Calu3 (cell line): ENCODE measurements at regions not wholly inside any gene's neighbourhood (a gene's known extent, or its start where the extent isn't known, plus 50 kb on each side); places are given as distances from the start of the nearest gene placed in this dataset.

Experiments
- BruUV-seq: library from RNA; stranded (reverse); fragments of 400-500 nt; replicated peaks from 2 replicates; lab custom pipeline; 2021; lab: Mats Ljungman, UMichigan
- CTCF ChIA-PET: fragments of 300-600 bp; sonication (Branson Sonifier 250); formaldehyde crosslinking; loops from one replicate; lab custom pipeline; 2022; ENCODE audit warnings: antibody characterized with exemption; lab: Charles Lee
- DNase-seq: peaks from one replicate; pipeline ENCODE4 v3.0.0; 2022
- H3K27ac Mint-ChIP-seq: one replicate; pipeline ENCODE4 v1.8.0; 2022; ENCODE audit warnings: mixed read lengths; ENCODE audit not compliant: unreplicated experiment
- H3K27me3 Mint-ChIP-seq: one replicate; pipeline ENCODE4 v1.8.0; 2022; ENCODE audit warnings: mixed read lengths; ENCODE audit not compliant: unreplicated experiment
- H3K36me3 Mint-ChIP-seq: one replicate; pipeline ENCODE4 v1.8.0; 2022; ENCODE audit warnings: mild to moderate bottlenecking, moderate library complexity, mixed read lengths; ENCODE audit not compliant: insufficient read depth, unreplicated experiment
- H3K4me1 Mint-ChIP-seq: one replicate; pipeline ENCODE4 v1.8.0; 2022; ENCODE audit warnings: mild to moderate bottlenecking, low read depth, mixed read lengths; ENCODE audit not compliant: unreplicated experiment
- H3K4me3 Mint-ChIP-seq: one replicate; pipeline ENCODE4 v1.8.0; 2022; ENCODE audit warnings: mild to moderate bottlenecking, low read depth, moderate library complexity, mixed read lengths; ENCODE audit not compliant: unreplicated experiment
- H3K9me3 Mint-ChIP-seq: one replicate; pipeline ENCODE4 v1.8.0; 2022; ENCODE audit warnings: low read depth, mixed read lengths; ENCODE audit not compliant: unreplicated experiment
- CTCF ChIP-seq: fragments of 200-600 bp; IDR thresholded peaks from one replicate; pipeline ENCODE4 v1.8.0; 2022; ENCODE audit warnings: antibody characterized with exemption; ENCODE audit not compliant: unreplicated experiment
- intact Hi-C: fragments of 100-400 bp; cut with micrococcal nuclease; formaldehyde crosslinking; loops from one replicate; pipeline ENCODE4 v1.10.0; 2022; ENCODE audit not compliant: unreplicated experiment

DNA sequence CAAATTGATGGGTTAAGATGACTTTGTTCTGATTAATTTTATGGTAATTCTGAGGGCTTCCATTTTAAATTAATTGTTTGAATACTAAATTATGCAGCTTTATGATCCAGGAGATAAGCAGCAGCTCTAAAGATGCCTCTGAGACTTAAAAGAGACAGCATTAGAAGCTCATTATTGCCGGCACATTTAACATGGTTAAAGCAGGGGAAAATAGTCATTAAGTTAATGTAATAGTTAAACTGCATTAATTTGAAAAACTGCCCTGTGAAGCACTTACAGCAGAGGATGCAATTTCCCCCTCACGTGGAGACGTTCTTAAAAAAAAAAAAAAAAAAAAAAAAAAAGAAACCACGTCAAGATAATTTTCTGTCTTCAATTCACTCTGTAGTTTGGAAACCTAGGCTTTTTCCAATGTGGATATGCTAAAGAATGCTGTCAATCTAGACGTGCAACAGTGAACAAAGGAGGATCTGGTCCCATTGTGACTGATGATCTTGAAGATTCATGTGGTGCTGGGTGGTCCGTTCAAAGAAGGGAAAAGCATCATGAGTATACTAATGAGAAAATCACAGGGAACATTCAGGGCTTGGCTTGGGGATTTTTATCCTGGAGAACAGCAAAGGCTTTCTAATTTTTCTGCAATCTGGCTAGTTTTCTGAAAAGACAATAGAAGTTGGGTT, 440.6 kb upstream of the HS3ST1 start:
- CTCF ChIA-PET, result no interaction called here
- intact Hi-C loops, result no loop called here
- Mint-ChIP-seq H3K4me1 (no peaks in the 10 kb centered on the region), H3K27me3 (no peaks in the 10 kb centered on the region), H3K9me3 (no peaks in the 10 kb centered on the region), H3K4me3 (no peak overlapping the region), H3K27ac (no peak overlapping the region), H3K36me3 (no peaks in the 10 kb centered on the region)
- no TSS peak for BruUV-seq
- no peak for DNase-seq
- no peak for TF ChIP-seq CTCF

GRCh38 chr4:11866391-11866790, 437.7 kb upstream of the HS3ST1 start:
- Mint-ChIP-seq H3K27ac (no peak overlapping the region), H3K27me3 (no peaks in the 10 kb centered on the region), H3K4me3 (no peak overlapping the region), H3K4me1 (no peaks in the 10 kb centered on the region), H3K36me3 (no peaks in the 10 kb centered on the region), H3K9me3 (no peaks in the 10 kb centered on the region)
- intact Hi-C loops, result no loop called here
- no TSS peak for BruUV-seq
- no peak for DNase-seq
- CTCF ChIA-PET, result no interaction called here
- no peak for TF ChIP-seq CTCF

DNA sequence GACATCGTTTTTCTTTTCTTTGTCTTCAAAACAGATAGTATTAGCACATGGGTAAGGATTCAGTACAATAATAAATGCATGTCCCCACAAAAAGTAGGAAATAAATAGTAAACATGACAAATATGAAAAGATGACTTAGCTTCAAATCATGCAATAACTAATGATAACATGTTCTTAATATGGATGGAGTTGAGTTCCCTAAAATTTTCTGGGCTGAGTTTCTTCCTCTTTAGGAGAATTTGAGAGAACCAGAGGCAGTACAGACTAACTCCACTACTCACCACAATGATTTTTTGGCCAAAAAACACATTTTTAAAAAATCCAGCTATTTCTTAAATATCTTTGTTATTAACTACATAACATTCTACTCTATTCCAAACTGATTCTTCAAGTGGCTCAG, 432.3 kb upstream of the HS3ST1 start:
- intact Hi-C loops, result no loop called here
- CTCF ChIA-PET, result no interaction called here

DNA sequence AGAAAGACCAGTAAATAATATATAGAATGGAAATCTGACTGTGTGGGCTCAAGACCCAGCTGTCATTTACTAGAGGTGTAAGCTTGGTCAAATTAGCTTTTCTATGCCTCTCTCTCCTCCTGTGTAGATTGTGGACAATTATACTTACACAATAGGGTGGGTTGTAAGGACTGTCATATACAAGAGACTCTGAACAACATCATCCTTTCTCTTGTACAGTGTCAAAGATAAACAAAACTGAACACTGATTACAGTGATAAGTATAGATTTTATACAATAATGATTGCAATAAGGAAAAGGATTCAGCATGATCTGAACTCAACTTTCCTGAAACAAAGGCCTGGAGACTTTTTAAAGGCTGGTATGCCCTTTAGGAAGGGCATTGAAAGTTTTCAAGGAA, 429.2 kb upstream of the HS3ST1 start:
- no peak overlapping the region for H3K27ac Mint-ChIP-seq
- H3K4me1 Mint-ChIP-seq, result no peaks in the 10 kb centered on the region
- intact Hi-C loops, result no loop called here
- no peaks in the 10 kb centered on the region for H3K9me3 Mint-ChIP-seq
- no peak for DNase-seq
- CTCF ChIA-PET, result no interaction called here
- H3K36me3 Mint-ChIP-seq, result no peaks in the 10 kb centered on the region
- TF ChIP-seq CTCF, result no peak
- no TSS peak for BruUV-seq
- no peak overlapping the region for H3K4me3 Mint-ChIP-seq
- no peaks in the 10 kb centered on the region for H3K27me3 Mint-ChIP-seq

More for the DNA sequence above, 432.3 kb upstream of the HS3ST1 start:
- BruUV-seq, result no TSS peak
- no peak overlapping the region for H3K4me3 Mint-ChIP-seq
- no peak overlapping the region for H3K27ac Mint-ChIP-seq
- no peak for TF ChIP-seq CTCF
- no peaks in the 10 kb centered on the region for H3K36me3 Mint-ChIP-seq
- H3K9me3 Mint-ChIP-seq, result no peaks in the 10 kb centered on the region
- DNase-seq, result no peak
- no peaks in the 10 kb centered on the region for H3K27me3 Mint-ChIP-seq
- H3K4me1 Mint-ChIP-seq, result no peaks in the 10 kb centered on the region
